GM23248 (cell line): ENCODE measurements at regions not wholly inside any gene's neighbourhood (a gene's known extent, or its start where the extent isn't known, plus 50 kb on each side); places are given as distances from the start of the nearest gene placed in this dataset.

Source experiments
- EZH2 ChIP-seq: fragments of 200-600 bp; sonication (generic); IDR thresholded peaks from 2 replicates; pipeline ENCODE4 v1.6.1; 2018; ENCODE audit warnings: antibody characterized with exemption, mild to moderate bottlenecking; ENCODE audit not compliant: insufficient read depth, poor library complexity, severe bottlenecking
- EZH2phosphoT487 ChIP-seq: fragments of 200-600 bp; sonication (generic); IDR thresholded peaks from 2 replicates; pipeline ENCODE4 v1.6.1; 2018; ENCODE audit warnings: antibody characterized with exemption, moderate library complexity, mild to moderate bottlenecking, low read depth; ENCODE audit not compliant: insufficient read depth

DNA sequence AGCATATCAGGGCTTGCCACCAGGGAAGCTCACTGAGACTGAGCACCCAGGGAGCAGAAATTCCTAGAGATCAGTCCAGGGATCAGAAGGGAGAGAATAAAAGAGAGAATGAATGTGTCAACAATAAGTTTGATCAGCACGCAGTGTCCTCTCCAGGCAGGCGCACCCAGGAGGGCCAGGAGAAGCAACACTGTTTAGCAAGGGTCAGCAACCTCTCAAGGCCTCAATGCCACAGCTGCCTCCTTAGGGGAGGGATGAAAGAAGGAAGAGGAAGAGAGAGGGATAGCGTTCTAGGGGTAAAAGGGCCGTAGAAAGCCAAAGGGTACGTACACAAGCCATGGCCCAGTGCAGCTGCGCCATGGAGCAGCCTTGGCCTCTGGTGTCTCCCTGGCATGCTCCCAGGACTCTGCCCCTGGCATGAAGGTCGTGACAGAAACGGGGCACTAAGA lies 399.8 kb downstream of the SHQ1 start:
- TF ChIP-seq EZH2phosphoT487 (no peak), EZH2 (no peak)
